ENCODE measurements at regions not wholly inside any gene's neighbourhood (a gene's known extent, or its start where the extent isn't known, plus 50 kb on each side); places are given as distances from the start of the nearest gene placed in this dataset.
A peak's percentile ranks its signal among the peaks of the same experiment; 100 is the strongest.

GRCh38 chr22:25402160-25402500, 162.3 kb upstream of the GRK3 start:
- Histone ChIP-seq H3K4me3 (no peak overlapping the region), H3K36me3 (no peaks in the 10 kb centered on the region), H3K4me1 (peaks cover 0 to 64% (median 26%) of the 10 kb centered on the region in 3 donors), H3K27me3 (no peaks in the 10 kb centered on the region), H3K27ac (peak overlapping the region in 3 of 4 donors; percentile 89 to 97 (median 90)), H3K9me3 (no peaks in the 10 kb centered on the region)
- ATAC-seq, result no peak
- TF ChIP-seq CTCF (IDR thresholded peaks at IDR 0.05) (no peak), EP300 (IDR thresholded peaks at IDR 0.05) (no peak), POLR2A (IDR thresholded peaks at IDR 0.05) (no peak), POLR2AphosphoS5 (IDR thresholded peaks at IDR 0.05) (no peak)
- 83% methylated on average over 1 of the region's 6 CpGs; no CpG with 5 or more reads in 1 of the 2 donors for WGBS, 2 donors (ENCODE audit: low coverage in 1 of 2)

DNA sequence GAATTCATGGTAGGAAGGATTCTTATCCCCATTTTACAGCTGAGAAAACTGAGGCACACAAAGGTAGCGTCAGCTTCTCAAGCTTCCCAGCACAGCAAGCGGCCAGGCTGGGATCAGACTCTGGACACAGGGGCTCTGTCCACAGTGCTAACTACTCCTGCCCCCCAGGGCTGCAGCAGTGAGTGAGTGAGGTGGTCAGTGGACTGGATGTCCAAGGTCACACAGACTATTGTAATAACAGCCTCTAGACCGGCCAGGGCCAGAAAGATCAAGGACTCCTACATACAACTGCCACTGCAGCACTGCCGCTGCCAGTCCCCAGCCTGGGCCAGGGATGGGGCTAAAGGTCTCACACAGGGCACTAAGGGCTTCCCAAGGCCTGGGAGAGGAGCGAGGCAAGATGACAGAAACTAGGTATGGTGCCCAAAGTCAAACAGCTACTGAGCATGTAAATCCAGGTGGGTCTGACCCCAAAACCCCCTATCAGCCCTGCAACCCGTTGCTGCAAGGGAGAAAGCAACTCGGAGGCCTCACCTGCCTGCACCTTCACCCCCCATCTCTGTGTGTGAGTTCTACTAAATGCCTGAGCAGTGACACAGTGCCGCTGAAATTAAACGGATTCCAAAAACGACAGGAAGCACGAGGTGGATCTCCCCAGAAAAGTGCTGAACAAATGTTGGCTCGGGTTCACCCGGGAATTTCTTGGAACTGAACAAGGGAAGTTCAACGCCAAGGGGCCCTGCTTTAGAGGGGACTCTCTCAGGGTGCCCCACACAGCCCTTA, 161.8 kb upstream of the GRK3 start:
- ATAC-seq, result no peak
- H3K27ac ChIP-seq, result peak overlapping the region; percentile 45 to 97 (median 90)
- no peaks in the 10 kb centered on the region for H3K9me3 ChIP-seq
- H3K36me3 ChIP-seq, result no peaks in the 10 kb centered on the region
- peak overlapping the region in 1 of 2 donors; percentile 77 for H3K4me3 ChIP-seq
- no peaks in the 10 kb centered on the region for H3K27me3 ChIP-seq
- WGBS, 2 donors (ENCODE audit: low coverage in 1 of 2), result 40 to 80% methylated on average over 1 to 2 of the region's 14 CpGs
- peaks cover 0 to 64% (median 26%) of the 10 kb centered on the region in 3 donors for H3K4me1 ChIP-seq
- no peak for TF ChIP-seq EP300 (IDR thresholded peaks at IDR 0.05)
- peak; percentile 54 for TF ChIP-seq POLR2AphosphoS5 (IDR thresholded peaks at IDR 0.05)

GRCh38 chr22:25403284-25403810, 161.1 kb upstream of the GRK3 start:
- Histone ChIP-seq H3K36me3 (no peaks in the 10 kb centered on the region), H3K27me3 (no peaks in the 10 kb centered on the region), H3K4me3 (peak overlapping the region in 1 of 2 donors; percentile 77), H3K9me3 (no peaks in the 10 kb centered on the region), H3K4me1 (peaks cover 0 to 59% (median 26%) of the 10 kb centered on the region in 3 donors), H3K27ac (peak overlapping the region; percentile 45 to 97 (median 90))
- ATAC-seq, result no peak
- no peak for TF ChIP-seq CTCF (IDR thresholded peaks at IDR 0.05)
- no peak for TF ChIP-seq EP300 (IDR thresholded peaks at IDR 0.05)
- TF ChIP-seq POLR2AphosphoS5 (IDR thresholded peaks at IDR 0.05), result no peak
- TF ChIP-seq POLR2A (IDR thresholded peaks at IDR 0.05), result no peak
- WGBS, 2 donors (ENCODE audit: low coverage in 1 of 2), result 10 to 19% methylated on average over 6 of the region's 8 CpGs

DNA sequence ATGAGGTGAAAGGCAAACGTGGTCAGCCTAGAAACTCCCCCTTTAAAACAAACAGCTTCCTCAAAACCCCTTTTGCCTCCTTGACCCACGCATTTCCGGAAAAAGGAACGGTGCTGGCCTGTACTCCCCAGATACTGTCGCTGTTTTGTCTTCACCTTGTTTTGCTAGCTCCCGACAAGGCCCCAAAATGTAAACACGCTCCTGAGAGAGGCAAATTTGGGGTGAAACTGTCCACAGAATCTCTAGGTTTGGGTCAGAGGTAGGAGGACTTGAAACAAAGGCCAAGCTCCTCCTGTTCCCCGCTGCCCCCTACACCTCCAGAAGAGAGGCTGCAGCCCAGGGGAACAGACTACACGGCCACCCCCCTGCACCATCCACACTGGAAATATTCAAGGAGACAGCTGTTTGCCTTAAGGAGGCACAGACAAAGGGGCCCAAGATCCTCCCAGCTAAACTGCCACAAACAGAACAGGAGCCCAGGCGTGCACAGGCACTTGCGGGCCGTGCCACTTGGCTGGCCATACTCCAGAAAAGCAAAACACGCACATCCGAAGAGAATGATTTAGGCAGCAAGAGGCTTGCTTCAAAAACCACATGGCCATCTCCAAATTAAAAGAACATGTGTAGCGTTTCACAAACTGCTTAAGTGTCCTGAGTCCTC, 160.5 kb upstream of the GRK3 start:
- ATAC-seq, result no peak
- peaks cover 0 to 58% (median 26%) of the 10 kb centered on the region in 3 donors for H3K4me1 ChIP-seq
- peak overlapping the region; percentile 44 to 77 for H3K4me3 ChIP-seq
- H3K9me3 ChIP-seq, result no peaks in the 10 kb centered on the region
- TF ChIP-seq CTCF (IDR thresholded peaks at IDR 0.05) (no peak), POLR2AphosphoS5 (IDR thresholded peaks at IDR 0.05) (no peak), EP300 (IDR thresholded peaks at IDR 0.05) (no peak), POLR2A (IDR thresholded peaks at IDR 0.05) (no peak)
- 8 to 11% methylated on average over 6 to 13 of the region's 15 CpGs for WGBS, 2 donors (ENCODE audit: low coverage in 1 of 2)
- H3K36me3 ChIP-seq, result no peaks in the 10 kb centered on the region
- H3K27me3 ChIP-seq, result no peaks in the 10 kb centered on the region
- peak overlapping the region; percentile 45 to 97 (median 90) for H3K27ac ChIP-seq

DNA sequence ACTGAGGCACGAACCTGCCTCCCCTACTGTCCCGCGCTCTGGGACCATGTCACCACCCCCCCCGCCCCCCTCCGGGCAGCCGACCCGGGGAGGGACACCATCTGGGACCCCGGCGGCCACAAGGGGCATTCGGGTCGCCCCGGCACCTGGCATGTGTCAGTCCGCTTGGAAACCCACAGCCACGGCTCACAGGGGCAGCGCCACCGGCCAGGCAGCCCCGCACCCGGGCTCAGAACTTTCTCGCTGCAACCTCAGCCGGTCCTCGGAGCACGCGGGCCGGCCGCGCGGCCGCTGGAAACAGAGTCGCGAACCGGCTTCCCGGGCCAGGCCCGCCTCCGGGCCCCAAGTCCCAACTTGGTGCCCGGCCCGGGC, 159.9 kb upstream of the GRK3 start:
- H3K4me3 ChIP-seq, result peak overlapping the region; percentile 44 to 77
- no peaks in the 10 kb centered on the region for H3K9me3 ChIP-seq
- ATAC-seq, result no peak
- WGBS, 2 donors (ENCODE audit: low coverage in 1 of 2), result no CpG with 5 or more reads among the region's 36 CpGs
- H3K4me1 ChIP-seq, result peaks cover 0 to 58% (median 26%) of the 10 kb centered on the region in 3 donors
- H3K27ac ChIP-seq, result peak overlapping the region; percentile 45 to 97 (median 90)
- no peaks in the 10 kb centered on the region for H3K27me3 ChIP-seq
- TF ChIP-seq EP300 (IDR thresholded peaks at IDR 0.05) (no peak), CTCF (IDR thresholded peaks at IDR 0.05) (peak in 1 of 4 experiments; percentile 10), POLR2AphosphoS5 (IDR thresholded peaks at IDR 0.05) (no peak), POLR2A (IDR thresholded peaks at IDR 0.05) (no peak)
- no peaks in the 10 kb centered on the region for H3K36me3 ChIP-seq

Data from gastroesophageal sphincter (tissue), 4 donors.